SK-N-SH (cell line): ENCODE measurements at regions not wholly inside any gene's neighbourhood (a gene's known extent, or its start where the extent isn't known, plus 50 kb on each side); places are given as distances from the start of the nearest gene placed in this dataset.

ENCODE experiments used
- CTCF ChIP-seq: fragments of 200-600 bp; sonication (generic); IDR thresholded peaks from 2 replicates; pipeline ENCODE4 v1.6.1; 2017; ENCODE audit warnings: antibody characterized with exemption, mild to moderate bottlenecking, moderate library complexity
- EP300 ChIP-seq, 2 experiments: IDR thresholded peaks; 2 replicates each; pipeline versions ENCODE4 v1.4.0 to v1.6.1; 2012; ENCODE audit warnings: borderline replicate concordance in 1 of 2, low read depth in 1 of 2, low read length in 1 of 2
- EZH2phosphoT487 ChIP-seq: fragments of 200-600 bp; sonication (generic); IDR thresholded peaks from 2 replicates; pipeline ENCODE4 v1.6.1; 2017; ENCODE audit warnings: low read depth, mixed run types, mild to moderate bottlenecking, antibody characterized with exemption, moderate library complexity, borderline replicate concordance
- GABPA ChIP-seq: IDR thresholded peaks from 2 replicates; pipeline ENCODE4 v1.4.0; 2012; ENCODE audit warnings: low read depth, mild to moderate bottlenecking
- JUND ChIP-seq: IDR thresholded peaks from 2 replicates; pipeline ENCODE4 v1.4.0; 2012
- RCOR1 ChIP-seq: fragments of 150-350 bp; IDR thresholded peaks from 2 replicates; pipeline ENCODE4 v1.6.1; 2017; ENCODE audit warnings: antibody characterized with exemption, low read length
- REST ChIP-seq: IDR thresholded peaks from 2 replicates; pipeline ENCODE4 v1.6.1; 2012; ENCODE audit warnings: mild to moderate bottlenecking, low read depth, low read length, moderate library complexity
- RFX5 ChIP-seq: IDR thresholded peaks from 2 replicates; pipeline ENCODE4 v1.6.1; 2012; ENCODE audit warnings: mild to moderate bottlenecking, improper control_type of control experiment, low read length

- no peak for TF ChIP-seq RFX5
- no peak for TF ChIP-seq EP300 (IDR thresholded peaks at IDR 0.05; ENCODE audit: borderline replicate concordance in 1 of 2, low read depth in 1 of 2, low read length in 1 of 2)
- no peak for TF ChIP-seq GABPA
- no peak for TF ChIP-seq RCOR1
- TF ChIP-seq CTCF, result no peak
- no peak for TF ChIP-seq EZH2phosphoT487
- TF ChIP-seq JUND, result no peak
- TF ChIP-seq REST, result no peak
Observed at GRCh38 chr17:72274614-72275013, 153.8 kb downstream of the SOX9 start.
